ENCODE measurements at regions not wholly inside any gene's neighbourhood (a gene's known extent, or its start where the extent isn't known, plus 50 kb on each side); places are given as distances from the start of the nearest gene placed in this dataset.

DNA sequence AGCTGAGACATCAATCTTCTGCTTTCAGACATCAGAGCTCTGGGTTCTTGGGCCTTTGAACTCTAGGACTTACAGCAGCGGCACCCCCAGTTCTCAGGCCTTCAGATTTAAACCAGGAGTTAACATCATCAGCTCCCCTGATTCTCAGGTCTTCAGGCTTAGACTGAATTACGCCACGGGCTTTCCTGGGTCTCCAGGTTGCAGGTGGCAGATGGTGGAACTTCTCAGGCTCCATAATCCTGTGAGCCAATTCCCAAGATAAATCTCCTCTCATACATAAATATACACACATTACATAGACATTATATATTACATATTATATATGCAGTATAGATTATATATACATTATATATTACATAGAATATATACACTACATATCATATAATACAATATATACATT lies 408.9 kb upstream of the AUTS2 start:
- Mint-ChIP-seq H3K36me3 (ENCODE audit: low read depth, unreplicated experiment) (no peaks in the 10 kb centered on the region), H3K27me3 (ENCODE audit: unreplicated experiment) (peaks cover 4% of the 10 kb centered on the region), H3K9me3 (ENCODE audit: unreplicated experiment) (peaks cover 26% of the 10 kb centered on the region), H3K27ac (ENCODE audit: unreplicated experiment) (no peak overlapping the region), H3K4me1 (ENCODE audit: unreplicated experiment) (no peaks in the 10 kb centered on the region), H3K4me3 (ENCODE audit: unreplicated experiment) (no peak overlapping the region)
- TF ChIP-seq, protein P1, sequence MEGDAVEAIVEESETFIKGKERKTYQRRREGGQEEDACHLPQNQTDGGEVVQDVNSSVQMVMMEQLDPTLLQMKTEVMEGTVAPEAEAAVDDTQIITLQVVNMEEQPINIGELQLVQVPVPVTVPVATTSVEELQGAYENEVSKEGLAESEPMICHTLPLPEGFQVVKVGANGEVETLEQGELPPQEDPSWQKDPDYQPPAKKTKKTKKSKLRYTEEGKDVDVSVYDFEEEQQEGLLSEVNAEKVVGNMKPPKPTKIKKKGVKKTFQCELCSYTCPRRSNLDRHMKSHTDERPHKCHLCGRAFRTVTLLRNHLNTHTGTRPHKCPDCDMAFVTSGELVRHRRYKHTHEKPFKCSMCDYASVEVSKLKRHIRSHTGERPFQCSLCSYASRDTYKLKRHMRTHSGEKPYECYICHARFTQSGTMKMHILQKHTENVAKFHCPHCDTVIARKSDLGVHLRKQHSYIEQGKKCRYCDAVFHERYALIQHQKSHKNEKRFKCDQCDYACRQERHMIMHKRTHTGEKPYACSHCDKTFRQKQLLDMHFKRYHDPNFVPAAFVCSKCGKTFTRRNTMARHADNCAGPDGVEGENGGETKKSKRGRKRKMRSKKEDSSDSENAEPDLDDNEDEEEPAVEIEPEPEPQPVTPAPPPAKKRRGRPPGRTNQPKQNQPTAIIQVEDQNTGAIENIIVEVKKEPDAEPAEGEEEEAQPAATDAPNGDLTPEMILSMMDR (IDR thresholded peaks at IDR 0.05; ENCODE audit: unreplicated experiment), result no peak
- DNase-seq (ENCODE audit: low spot score), result no peak

- no peak for DNase-seq (ENCODE audit: low spot score)
- peaks cover 4% of the 10 kb centered on the region for H3K27me3 Mint-ChIP-seq (ENCODE audit: unreplicated experiment)
- no peak overlapping the region for H3K27ac Mint-ChIP-seq (ENCODE audit: unreplicated experiment)
- no peaks in the 10 kb centered on the region for H3K4me1 Mint-ChIP-seq (ENCODE audit: unreplicated experiment)
- no peak overlapping the region for H3K4me3 Mint-ChIP-seq (ENCODE audit: unreplicated experiment)
- H3K36me3 Mint-ChIP-seq (ENCODE audit: low read depth, unreplicated experiment), result no peaks in the 10 kb centered on the region
- TF ChIP-seq, protein P1 (IDR thresholded peaks at IDR 0.05; ENCODE audit: unreplicated experiment), result no peak
- H3K9me3 Mint-ChIP-seq (ENCODE audit: unreplicated experiment), result peaks cover 26% of the 10 kb centered on the region
Observed at GRCh38 chr7:69190025-69190424, 408.2 kb upstream of the AUTS2 start.

GRCh38 chr7:69190763-69191162 lies 407.5 kb upstream of the AUTS2 start:
- Mint-ChIP-seq H3K4me1 (ENCODE audit: unreplicated experiment) (no peaks in the 10 kb centered on the region), H3K27ac (ENCODE audit: unreplicated experiment) (no peak overlapping the region), H3K36me3 (ENCODE audit: low read depth, unreplicated experiment) (no peaks in the 10 kb centered on the region), H3K27me3 (ENCODE audit: unreplicated experiment) (peaks cover 4% of the 10 kb centered on the region), H3K9me3 (ENCODE audit: unreplicated experiment) (peaks cover 20% of the 10 kb centered on the region), H3K4me3 (ENCODE audit: unreplicated experiment) (no peak overlapping the region)
- TF ChIP-seq, protein P1 (IDR thresholded peaks at IDR 0.05; ENCODE audit: unreplicated experiment), result no peak
- DNase-seq (ENCODE audit: low spot score), result no peak

GRCh38 chr7:69192134-69192533 lies 406.1 kb upstream of the AUTS2 start:
- H3K27me3 Mint-ChIP-seq (ENCODE audit: unreplicated experiment), result peaks cover 4% of the 10 kb centered on the region
- peaks cover 25% of the 10 kb centered on the region for H3K9me3 Mint-ChIP-seq (ENCODE audit: unreplicated experiment)
- H3K36me3 Mint-ChIP-seq (ENCODE audit: low read depth, unreplicated experiment), result no peaks in the 10 kb centered on the region
- no peaks in the 10 kb centered on the region for H3K4me1 Mint-ChIP-seq (ENCODE audit: unreplicated experiment)
- TF ChIP-seq, protein P1 (IDR thresholded peaks at IDR 0.05; ENCODE audit: unreplicated experiment), result no peak
- H3K27ac Mint-ChIP-seq (ENCODE audit: unreplicated experiment), result no peak overlapping the region
- DNase-seq (ENCODE audit: low spot score), result no peak
- no peak overlapping the region for H3K4me3 Mint-ChIP-seq (ENCODE audit: unreplicated experiment)

DNA sequence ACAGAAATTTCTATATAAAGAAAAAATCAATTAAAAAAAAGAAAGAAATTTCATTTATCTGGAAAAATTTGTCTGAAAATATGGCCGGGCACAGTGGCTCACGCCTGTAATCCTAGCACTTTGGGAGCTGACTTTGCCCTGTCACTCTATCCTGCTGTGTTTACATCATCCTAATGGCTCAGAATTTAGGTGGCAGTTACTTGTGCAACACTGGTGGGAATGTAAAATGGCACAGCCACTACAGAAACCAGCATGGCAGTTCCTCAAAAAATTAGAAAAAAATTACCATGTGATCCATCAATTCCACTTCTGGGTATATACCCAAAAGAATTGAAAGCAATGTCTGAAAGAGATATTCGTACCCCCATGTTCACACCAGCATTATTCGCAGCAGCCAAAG lies 405.2 kb upstream of the AUTS2 start:
- H3K4me3 Mint-ChIP-seq (ENCODE audit: unreplicated experiment), result no peak overlapping the region
- TF ChIP-seq, protein P1 (IDR thresholded peaks at IDR 0.05; ENCODE audit: unreplicated experiment), result no peak
- DNase-seq (ENCODE audit: low spot score), result no peak
- H3K4me1 Mint-ChIP-seq (ENCODE audit: unreplicated experiment), result no peaks in the 10 kb centered on the region
- H3K9me3 Mint-ChIP-seq (ENCODE audit: unreplicated experiment), result peaks cover 25% of the 10 kb centered on the region
- H3K36me3 Mint-ChIP-seq (ENCODE audit: low read depth, unreplicated experiment), result no peaks in the 10 kb centered on the region
- peaks cover 4% of the 10 kb centered on the region for H3K27me3 Mint-ChIP-seq (ENCODE audit: unreplicated experiment)
- no peak overlapping the region for H3K27ac Mint-ChIP-seq (ENCODE audit: unreplicated experiment)
